GM19238 (cell line): ENCODE measurements at regions not wholly inside any gene's neighbourhood (a gene's known extent, or its start where the extent isn't known, plus 50 kb on each side); places are given as distances from the start of the nearest gene placed in this dataset.

ENCODE experiments used
- DNase-seq: peaks from one replicate; pipeline ENCODE4 v3.0.0; 2011; ENCODE audit warnings: low spot score; ENCODE audit not compliant: insufficient read length

- no peak for DNase-seq
These were observed 175.9 kb downstream of the BAMBI start for GRCh38 chr10:28853195-28853594.

- DNase-seq, result no peak
These were observed 179.8 kb downstream of the BAMBI start for GRCh38 chr10:28857164-28857563.

- DNase-seq, result no peak
These were observed 181.3 kb downstream of the BAMBI start for GRCh38 chr10:28858646-28859045.

GRCh38 chr10:28859791-28860190, 182.5 kb downstream of the BAMBI start:
- no peak for DNase-seq

- no peak for DNase-seq
These were observed 184.9 kb downstream of the BAMBI start for GRCh38 chr10:28862219-28862618.

GRCh38 chr10:28869606-28870201, 192.4 kb downstream of the BAMBI start:
- no peak for DNase-seq

- no peak for DNase-seq
These were observed 194.3 kb downstream of the BAMBI start for GRCh38 chr10:28871665-28872064.

- no peak for DNase-seq
These were observed 195.4 kb downstream of the BAMBI start for GRCh38 chr10:28872587-28873165.

GRCh38 chr10:28873540-28873939, 196.2 kb downstream of the BAMBI start:
- DNase-seq, result no peak

GRCh38 chr10:28874210-28874609, 196.9 kb downstream of the BAMBI start:
- DNase-seq, result no peak

GRCh38 chr10:28875549-28876081, 198.3 kb downstream of the BAMBI start:
- no peak for DNase-seq

GRCh38 chr10:28878236-28878970, 201.1 kb downstream of the BAMBI start:
- no peak for DNase-seq

- DNase-seq, result no peak
These were observed 201.9 kb downstream of the BAMBI start for GRCh38 chr10:28879246-28879645.

GRCh38 chr10:28879875-28880682, 202.8 kb downstream of the BAMBI start:
- DNase-seq, result no peak

GRCh38 chr10:28880683-28880950, 203.3 kb downstream of the BAMBI start:
- no peak for DNase-seq

GRCh38 chr10:28881171-28881882, 204.0 kb downstream of the BAMBI start:
- no peak for DNase-seq

- no peak for DNase-seq
These were observed 206.6 kb downstream of the BAMBI start for GRCh38 chr10:28883741-28884423.

GRCh38 chr10:28890121-28890950, 213.0 kb downstream of the BAMBI start:
- DNase-seq, result no peak

- no peak for DNase-seq
These were observed 213.9 kb downstream of the BAMBI start for GRCh38 chr10:28891058-28891713.
